ENCODE measurements at regions not wholly inside any gene's neighbourhood (a gene's known extent, or its start where the extent isn't known, plus 50 kb on each side); places are given as distances from the start of the nearest gene placed in this dataset.

DNA sequence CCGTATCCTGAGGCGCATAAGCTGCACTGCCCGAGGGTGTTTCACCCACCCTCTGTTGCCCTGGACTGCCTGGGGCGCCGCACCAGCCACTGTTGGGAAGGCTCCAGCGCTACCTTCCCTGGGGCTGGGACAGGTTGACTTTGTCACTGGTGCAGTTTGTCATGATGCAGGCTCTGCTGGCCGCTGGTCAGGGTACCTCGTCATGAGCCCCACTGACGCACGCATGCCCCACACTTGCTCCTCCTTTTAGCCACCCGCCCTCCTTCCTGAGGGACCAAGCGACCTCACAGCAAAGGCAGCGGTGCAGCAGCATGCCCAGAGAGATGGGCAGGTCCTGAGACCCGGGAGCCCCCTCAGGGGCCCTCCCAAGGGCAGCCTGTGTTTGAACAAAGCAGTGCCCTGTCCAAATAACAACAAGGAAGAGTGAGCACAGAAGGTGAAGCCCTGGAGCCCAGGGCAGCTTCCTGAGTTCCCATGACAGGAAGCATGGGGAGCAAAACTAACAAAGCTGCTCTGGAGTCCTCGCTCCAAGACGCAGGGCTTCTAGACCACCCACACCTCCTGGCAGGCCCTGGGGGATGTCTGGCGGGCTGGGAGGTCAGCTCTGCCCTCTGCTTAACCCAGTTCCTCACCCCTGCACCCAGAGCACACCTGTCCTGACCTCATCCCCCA, 50.1 kb upstream of the SMOC2 start:
- Histone ChIP-seq H3K27me3 (no peaks in the 10 kb centered on the region), H3K4me1 (no peaks in the 10 kb centered on the region), H3K9me3 (no peaks in the 10 kb centered on the region), H3K4me3 (no peak overlapping the region), H3K36me3 (no peaks in the 10 kb centered on the region), H3K27ac (no peak overlapping the region)
- ATAC-seq, result no peak
- in situ Hi-C loops (cut with MboI; ENCODE audit: low sequenced_read_pairs in 4 of 4), result no loop called here
- no peak for TF ChIP-seq POLR2A (IDR thresholded peaks at IDR 0.05)
- TF ChIP-seq, protein P1, sequence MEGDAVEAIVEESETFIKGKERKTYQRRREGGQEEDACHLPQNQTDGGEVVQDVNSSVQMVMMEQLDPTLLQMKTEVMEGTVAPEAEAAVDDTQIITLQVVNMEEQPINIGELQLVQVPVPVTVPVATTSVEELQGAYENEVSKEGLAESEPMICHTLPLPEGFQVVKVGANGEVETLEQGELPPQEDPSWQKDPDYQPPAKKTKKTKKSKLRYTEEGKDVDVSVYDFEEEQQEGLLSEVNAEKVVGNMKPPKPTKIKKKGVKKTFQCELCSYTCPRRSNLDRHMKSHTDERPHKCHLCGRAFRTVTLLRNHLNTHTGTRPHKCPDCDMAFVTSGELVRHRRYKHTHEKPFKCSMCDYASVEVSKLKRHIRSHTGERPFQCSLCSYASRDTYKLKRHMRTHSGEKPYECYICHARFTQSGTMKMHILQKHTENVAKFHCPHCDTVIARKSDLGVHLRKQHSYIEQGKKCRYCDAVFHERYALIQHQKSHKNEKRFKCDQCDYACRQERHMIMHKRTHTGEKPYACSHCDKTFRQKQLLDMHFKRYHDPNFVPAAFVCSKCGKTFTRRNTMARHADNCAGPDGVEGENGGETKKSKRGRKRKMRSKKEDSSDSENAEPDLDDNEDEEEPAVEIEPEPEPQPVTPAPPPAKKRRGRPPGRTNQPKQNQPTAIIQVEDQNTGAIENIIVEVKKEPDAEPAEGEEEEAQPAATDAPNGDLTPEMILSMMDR (IDR thresholded peaks at IDR 0.05 in 4 of 5, conservative IDR thresholded peaks at IDR 0.05 in 1 of 5), result no peak
- intact Hi-C loops (cut with DNase I; ENCODE audit: low total_unique reads), result no loop called here
- DNase-seq, result no peak

Measured in gastrocnemius medialis (tissue), 4 donors.